H9 (cell line): ENCODE measurements at regions not wholly inside any gene's neighbourhood (a gene's known extent, or its start where the extent isn't known, plus 50 kb on each side); places are given as distances from the start of the nearest gene placed in this dataset.

Experiments used
- DNase-seq: peaks from one replicate; pipeline ENCODE4 v3.0.0-alpha.2; 2017
- H2AFZ ChIP-seq: one replicate; pipeline ENCODE4 v1.6.1; 2013; ENCODE audit warnings: mild to moderate bottlenecking, low read length, control low read depth, moderate library complexity
- H2AK5ac ChIP-seq: 2 replicates; pipeline ENCODE4 v1.6.1; 2013; ENCODE audit warnings: low read length, control low read depth, mixed read lengths; ENCODE audit not compliant: insufficient read length
- H2BK120ac ChIP-seq: one replicate; pipeline ENCODE4 v1.6.1; 2013; ENCODE audit warnings: low read depth, mild to moderate bottlenecking, low read length, control low read depth, inconsistent platforms; ENCODE audit not compliant: poor library complexity, severe bottlenecking
- H2BK12ac ChIP-seq: 2 replicates; pipeline ENCODE4 v1.6.1; 2013; ENCODE audit warnings: low read length, control low read depth, mixed read lengths, low read depth; ENCODE audit not compliant: insufficient read length
- H2BK15ac ChIP-seq: 2 replicates; pipeline ENCODE4 v1.6.1; 2013; ENCODE audit warnings: low read depth, low read length, control low read depth
- H2BK20ac ChIP-seq: one replicate; pipeline ENCODE4 v1.6.1; 2013; ENCODE audit warnings: low read depth, mild to moderate bottlenecking, low read length, control low read depth, inconsistent platforms; ENCODE audit not compliant: poor library complexity, severe bottlenecking
- H2BK5ac ChIP-seq: 2 replicates; pipeline ENCODE4 v1.6.1; 2013; ENCODE audit warnings: low read length, control low read depth, mixed read lengths; ENCODE audit not compliant: insufficient read length
- H3K14ac ChIP-seq: 2 replicates; pipeline ENCODE4 v1.6.1; 2013; ENCODE audit warnings: low read length, control low read depth; ENCODE audit not compliant: insufficient read depth
- H3K18ac ChIP-seq: 2 replicates; pipeline ENCODE4 v1.6.1; 2013; ENCODE audit warnings: low read depth, mild to moderate bottlenecking, mixed read lengths, low read length, control low read depth; ENCODE audit not compliant: insufficient read length
- H3K23ac ChIP-seq: 2 replicates; pipeline ENCODE4 v1.6.1; 2013; ENCODE audit warnings: low read length, control low read depth, mixed read lengths, low read depth; ENCODE audit not compliant: insufficient read length
- H3K23me2 ChIP-seq: 2 replicates; pipeline ENCODE4 v1.6.1; 2013; ENCODE audit warnings: low read depth, mild to moderate bottlenecking, mixed read lengths, low read length, control low read depth; ENCODE audit not compliant: insufficient read length, poor library complexity, severe bottlenecking
- H3K27ac ChIP-seq: 2 replicates; pipeline ENCODE4 v1.5.1; 2013; ENCODE audit warnings: low read length, control low read depth, mixed read lengths, low read depth; ENCODE audit not compliant: insufficient read length
- H3K27me3 ChIP-seq: 2 replicates; pipeline ENCODE4 v1.6.1; 2013; ENCODE audit warnings: low read length, control low read depth, inconsistent platforms; ENCODE audit not compliant: insufficient read depth
- H3K4ac ChIP-seq: 2 replicates; pipeline ENCODE4 v1.6.1; 2013; ENCODE audit warnings: low read depth, mild to moderate bottlenecking, control low read depth, inconsistent platforms, low read length, moderate library complexity
- H3K4me1 ChIP-seq: 2 replicates; pipeline ENCODE4 v1.6.1; 2013; ENCODE audit warnings: low read length, control low read depth, inconsistent platforms; ENCODE audit not compliant: insufficient read depth
- H3K4me2 ChIP-seq: 2 replicates; pipeline ENCODE4 v1.6.1; 2013; ENCODE audit warnings: low read length, control low read depth, mixed read lengths; ENCODE audit not compliant: insufficient read length, insufficient read depth
- H3K56ac ChIP-seq: 2 replicates; pipeline ENCODE4 v1.6.1; 2013; ENCODE audit warnings: low read depth, mild to moderate bottlenecking, mixed read lengths, low read length, control low read depth; ENCODE audit not compliant: insufficient read length
- H3K79me1 ChIP-seq: 2 replicates; pipeline ENCODE4 v1.6.1; 2013; ENCODE audit warnings: low read depth, mild to moderate bottlenecking, moderate library complexity, low read length, control low read depth, inconsistent platforms; ENCODE audit not compliant: insufficient read depth, poor library complexity, severe bottlenecking
- H3K79me2 ChIP-seq: 2 replicates; pipeline ENCODE4 v1.6.1; 2013; ENCODE audit warnings: low read length, control low read depth, inconsistent platforms; ENCODE audit not compliant: insufficient read depth
- H3K9ac ChIP-seq: 2 replicates; pipeline ENCODE4 v1.6.1; 2013; ENCODE audit warnings: low read length, control low read depth, mixed read lengths; ENCODE audit not compliant: insufficient read length; ENCODE audit errors: extremely low read depth
- H3K9me3 ChIP-seq: one replicate; pipeline ENCODE4 v1.6.1; 2013; ENCODE audit warnings: low read depth, low read length, inconsistent platforms; ENCODE audit not compliant: control insufficient read depth
- H3T11ph ChIP-seq: one replicate; pipeline ENCODE4 v1.6.1; 2013; ENCODE audit warnings: mild to moderate bottlenecking, low read length, control low read depth, inconsistent platforms
- H4K20me1 ChIP-seq: one replicate; pipeline ENCODE4 v1.6.1; 2013; ENCODE audit not compliant: control insufficient read depth, insufficient read length, insufficient read depth
- H4K5ac ChIP-seq: 2 replicates; pipeline ENCODE4 v1.6.1; 2013; ENCODE audit warnings: low read depth, mild to moderate bottlenecking, mixed read lengths, low read length, control low read depth; ENCODE audit not compliant: insufficient read length
- H4K8ac ChIP-seq: replicated peaks from 2 replicates; pipeline ENCODE4 v1.6.1; 2013; ENCODE audit warnings: low read length, control low read depth, mixed read lengths, low read depth; ENCODE audit not compliant: insufficient read length
- H4K91ac ChIP-seq: 2 replicates; pipeline ENCODE4 v1.6.1; 2013; ENCODE audit warnings: low read depth, mild to moderate bottlenecking, moderate library complexity, mixed read lengths, low read length, control low read depth; ENCODE audit not compliant: insufficient read length
- H3K27ac Mint-ChIP-seq, 3 experiments: 2 replicates in 2 of 3; 3 replicates in 1 of 3; pipeline ENCODE4 v1.8.0; 2020 to 2021; ENCODE audit warnings: mixed read lengths in 3 of 3, mild to moderate bottlenecking in 1 of 3, moderate library complexity in 1 of 3
- H3K27me3 Mint-ChIP-seq: 2 replicates; pipeline ENCODE4 v1.8.0; 2021; ENCODE audit warnings: low read depth, mild to moderate bottlenecking, moderate library complexity, mixed read lengths
- H3K36me3 Mint-ChIP-seq, 3 experiments: 2 replicates in 2 of 3; 3 replicates in 1 of 3; pipeline ENCODE4 v1.8.0; 2020 to 2021; ENCODE audit warnings: low read depth in 3 of 3, mixed read lengths in 3 of 3; ENCODE audit not compliant: insufficient read depth in 1 of 3
- H3K4me1 Mint-ChIP-seq, 2 experiments: 2 replicates each; pipeline ENCODE4 v1.8.0; 2020; ENCODE audit warnings: mixed read lengths in 2 of 2
- H3K4me3 Mint-ChIP-seq, 2 experiments: 2 replicates in 1 of 2; 3 replicates in 1 of 2; pipeline ENCODE4 v1.8.0; 2020 to 2021; ENCODE audit warnings: mild to moderate bottlenecking in 2 of 2, mixed read lengths in 2 of 2, moderate library complexity in 1 of 2
- H3K9me3 Mint-ChIP-seq, 2 experiments: 2 replicates in 1 of 2; 3 replicates in 1 of 2; pipeline ENCODE4 v1.8.0; 2020; ENCODE audit warnings: mild to moderate bottlenecking in 2 of 2, mixed read lengths in 2 of 2, moderate library complexity in 1 of 2
- WGBS: extraction: QIAGEN DNeasy Blood & Tissue Kit; methylation state at CpG from one replicate; pipeline ENCODE4 v1.1.7; 2013; ENCODE audit warnings: missing lambda C conversion rate, low lambda C conversion rate, mixed read lengths; ENCODE audit not compliant: insufficient read length; ENCODE audit errors: extremely low coverage; 5-methylcytosine and 5-hydroxymethylcytosine counted together
- TF ChIP-seq, protein P1 (sequence below): fragments of 200-600 bp; sonication (generic); conservative IDR thresholded peaks from 3 replicates; pipeline ENCODE4 v1.8.0; 2021; ENCODE audit warnings: antibody characterized with exemption, mild to moderate bottlenecking

GRCh38 chr5:136731241-136731900 is 366.0 kb upstream of the TRPC7 start:
- Histone ChIP-seq H3K4ac (no peak overlapping the region), H4K5ac (no peak overlapping the region), H2BK12ac (no peak overlapping the region), H4K20me1 (no peaks in the 10 kb centered on the region), H3T11ph (no peak overlapping the region), H3K79me2 (no peaks in the 10 kb centered on the region), H2AK5ac (no peak overlapping the region), H2BK5ac (no peak overlapping the region), H3K9me3 (no peaks in the 10 kb centered on the region), H2BK15ac (no peak overlapping the region), H3K23me2 (no peaks in the 10 kb centered on the region), H4K91ac (no peak overlapping the region), H3K4me1 (no peaks in the 10 kb centered on the region), H2AFZ (no peak overlapping the region), H3K79me1 (no peaks in the 10 kb centered on the region), H4K8ac (no peak overlapping the region), H3K56ac (no peak overlapping the region), H3K27ac (no peak overlapping the region), H3K23ac (no peak overlapping the region), H3K9ac (no peak overlapping the region), H3K27me3 (no peaks in the 10 kb centered on the region), H3K4me2 (no peak overlapping the region), H3K18ac (no peak overlapping the region), H3K14ac (no peak overlapping the region), H2BK120ac (no peak overlapping the region), H2BK20ac (no peak overlapping the region)
- TF ChIP-seq, protein P1, sequence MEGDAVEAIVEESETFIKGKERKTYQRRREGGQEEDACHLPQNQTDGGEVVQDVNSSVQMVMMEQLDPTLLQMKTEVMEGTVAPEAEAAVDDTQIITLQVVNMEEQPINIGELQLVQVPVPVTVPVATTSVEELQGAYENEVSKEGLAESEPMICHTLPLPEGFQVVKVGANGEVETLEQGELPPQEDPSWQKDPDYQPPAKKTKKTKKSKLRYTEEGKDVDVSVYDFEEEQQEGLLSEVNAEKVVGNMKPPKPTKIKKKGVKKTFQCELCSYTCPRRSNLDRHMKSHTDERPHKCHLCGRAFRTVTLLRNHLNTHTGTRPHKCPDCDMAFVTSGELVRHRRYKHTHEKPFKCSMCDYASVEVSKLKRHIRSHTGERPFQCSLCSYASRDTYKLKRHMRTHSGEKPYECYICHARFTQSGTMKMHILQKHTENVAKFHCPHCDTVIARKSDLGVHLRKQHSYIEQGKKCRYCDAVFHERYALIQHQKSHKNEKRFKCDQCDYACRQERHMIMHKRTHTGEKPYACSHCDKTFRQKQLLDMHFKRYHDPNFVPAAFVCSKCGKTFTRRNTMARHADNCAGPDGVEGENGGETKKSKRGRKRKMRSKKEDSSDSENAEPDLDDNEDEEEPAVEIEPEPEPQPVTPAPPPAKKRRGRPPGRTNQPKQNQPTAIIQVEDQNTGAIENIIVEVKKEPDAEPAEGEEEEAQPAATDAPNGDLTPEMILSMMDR: no peak
- no peak for DNase-seq
- Mint-ChIP-seq H3K4me1 (peaks cover 7% of the 10 kb centered on the region in 2 experiments), H3K4me3 (no peak overlapping the region), H3K9me3 (peaks cover 0 to 5% of the 10 kb centered on the region in 2 experiments; a peak in 3 of 5 replicates), H3K27ac (no peak overlapping the region), H3K27me3 (no peaks in the 10 kb centered on the region), H3K36me3 (peaks cover 0 to 2% (median 0%) of the 10 kb centered on the region in 3 experiments; a peak in 2 of 7 replicates)
- WGBS: no CpG with 5 or more reads among the region's 3 CpGs
